ENCODE measurements at regions not wholly inside any gene's neighbourhood (a gene's known extent, or its start where the extent isn't known, plus 50 kb on each side); places are given as distances from the start of the nearest gene placed in this dataset.

DNA sequence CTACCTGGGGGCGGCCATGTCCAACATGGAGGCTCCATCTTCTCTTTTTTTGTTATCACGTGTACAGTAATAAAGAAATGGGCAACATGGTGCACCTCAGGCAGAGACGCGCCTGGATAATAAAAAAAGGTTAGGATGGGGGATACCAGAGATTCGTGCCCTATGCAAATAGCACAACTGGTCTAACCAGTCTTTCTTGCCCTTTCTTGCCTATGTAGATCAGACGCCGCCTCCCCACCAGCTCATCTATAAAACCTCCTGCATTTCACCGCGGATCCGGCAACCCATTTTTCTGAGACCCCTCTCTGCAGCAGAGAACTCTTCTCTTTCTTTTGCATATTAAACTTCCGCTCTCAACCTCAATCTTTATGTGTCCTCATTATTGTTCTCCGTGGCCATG lies 68.7 kb downstream of the MYL12B start:
- Histone ChIP-seq H4K20me1 (ENCODE audit: insufficient read depth, low read length) (no peaks in the 10 kb centered on the region), H3K36me3 (ENCODE audit: control insufficient read depth, insufficient read depth, low read length) (no peaks in the 10 kb centered on the region), H3K18ac (ENCODE audit: low read depth, low read length) (no peak overlapping the region), H4K5ac (ENCODE audit: low read depth, low read length) (no peak overlapping the region), H3K4me3 (ENCODE audit: insufficient read depth, low read depth, low read length) (no peak overlapping the region), H3K27ac (ENCODE audit: insufficient read depth, low read length) (no peak overlapping the region), H4K91ac (ENCODE audit: insufficient read depth, low read depth, low read length) (no peak overlapping the region), H3K23ac (ENCODE audit: low read depth, low read length) (no peak overlapping the region), H2AFZ (replicated peaks; ENCODE audit: low read length, poor library complexity) (no peak overlapping the region), H3K4me2 (ENCODE audit: low read depth, low read length) (no peak overlapping the region), H4K8ac (ENCODE audit: low read depth in 2 of 2, low read length in 2 of 2) (no peak overlapping the region), H3K9me3 (ENCODE audit: control insufficient read depth, insufficient read depth, low read length) (no peaks in the 10 kb centered on the region), H2BK120ac (ENCODE audit: low read depth, low read length) (no peak overlapping the region), H3K4me1 (ENCODE audit: control insufficient read depth, insufficient read depth, low read length) (no peaks in the 10 kb centered on the region), H3K9me1 (ENCODE audit: insufficient read depth, low read length) (no peaks in the 10 kb centered on the region), H3K14ac (replicated peaks; ENCODE audit: low read depth, low read length) (no peak overlapping the region), H2AK5ac (ENCODE audit: low read depth, low read length) (no peak overlapping the region), H3K79me1 (ENCODE audit: low read depth in 1 of 2, low read length in 2 of 2) (no peaks in the 10 kb centered on the region), H2BK15ac (ENCODE audit: low read depth, low read length) (no peak overlapping the region), H2AK9ac (replicated peaks; ENCODE audit: low read depth, low read length, poor library complexity) (no peak overlapping the region), H3K4ac (ENCODE audit: low read depth, low read length) (no peak overlapping the region), H2BK5ac (ENCODE audit: low read depth, low read length, poor library complexity, severe bottlenecking) (no peak overlapping the region), H3K9ac (ENCODE audit: low read depth, low read length) (no peak overlapping the region), H3K56ac (ENCODE audit: extremely low read depth, insufficient read depth, low read length) (no peak overlapping the region), H2BK20ac (ENCODE audit: low read depth, low read length) (no peak overlapping the region), H3K27me3 (ENCODE audit: control insufficient read depth, insufficient read depth, low read length) (no peaks in the 10 kb centered on the region)
- WGBS, 2 experiments (ENCODE audit: extremely low coverage in 2 of 2, insufficient read length in 1 of 2) = 87% methylated on average over 4 of the region's 12 CpGs; no CpG with 5 or more reads in 1 of the 2 experiments
- TF ChIP-seq CTCF (conservative IDR thresholded peaks at IDR 0.05; ENCODE audit: low read depth, low read length) = no peak
- TF ChIP-seq RFX5 (IDR thresholded peaks at IDR 0.05; ENCODE audit: low read depth, low read length) = no peak
- TF ChIP-seq ELK1 (IDR thresholded peaks at IDR 0.05; ENCODE audit: borderline replicate concordance, low read depth, low read length) = no peak
- intact Hi-C loops (cut with micrococcal nuclease) (no loop called here), dilution Hi-C loops (cut with HindIII; ENCODE audit: low sequenced_read_pairs, unreplicated experiment) (no loop called here), in situ Hi-C loops (cut with MboI; ENCODE audit: low sequenced_read_pairs) (no loop called here)
- BruUV-seq (replicated peaks) = no TSS peak
- ChIA-PET CTCF (no interaction called here), POLR2A (ENCODE audit: unreplicated experiment) (no interaction called here)
- no peak for ATAC-seq (ENCODE audit: low read depth)
- DNase-seq = no peak

Measured in IMR-90 (cell line).